ENCODE measurements at regions not wholly inside any gene's neighbourhood (a gene's known extent, or its start where the extent isn't known, plus 50 kb on each side); places are given as distances from the start of the nearest gene placed in this dataset.

DNA sequence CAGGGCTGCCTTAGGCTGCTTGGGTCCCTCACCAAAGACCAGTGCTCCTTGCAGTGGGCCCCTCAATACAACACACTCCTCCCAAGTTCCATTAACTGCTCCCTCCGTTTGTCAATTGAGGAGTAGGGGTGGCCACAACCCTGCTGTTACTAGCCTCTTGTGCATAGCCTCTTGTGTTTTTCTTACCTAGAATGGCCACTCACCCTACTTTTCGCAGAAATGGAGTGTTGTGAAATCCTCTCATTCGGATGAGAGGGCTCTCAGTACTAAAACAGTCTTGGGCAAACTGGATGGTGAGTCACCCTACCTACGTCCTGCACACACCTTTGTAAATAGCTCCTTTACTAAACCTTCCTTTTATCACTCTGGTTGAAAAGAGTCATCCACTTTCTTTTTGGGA is 253.9 kb downstream of the OSR1 start:
- no peak overlapping the region for H4K91ac ChIP-seq (ENCODE audit: insufficient read depth, low read depth, low read length)
- ChIA-PET CTCF (no interaction called here), POLR2A (ENCODE audit: unreplicated experiment) (no interaction called here)
- no peak for TF ChIP-seq POLR2A (IDR thresholded peaks at IDR 0.05; ENCODE audit: low read depth, low read length)
- TF ChIP-seq RFX5 (IDR thresholded peaks at IDR 0.05; ENCODE audit: low read depth, low read length): no peak
- no peak for TF ChIP-seq RAD21 (IDR thresholded peaks at IDR 0.05; ENCODE audit: low read length)
- TF ChIP-seq CHD1 (IDR thresholded peaks at IDR 0.05; ENCODE audit: low read depth, low read length): no peak
- no peak for TF ChIP-seq NFE2L2 (IDR thresholded peaks at IDR 0.05; ENCODE audit: low read depth, low read length)
- TF ChIP-seq ELK1 (IDR thresholded peaks at IDR 0.05; ENCODE audit: borderline replicate concordance, low read depth, low read length): no peak
- no peak for TF ChIP-seq MAFK (IDR thresholded peaks at IDR 0.05; ENCODE audit: low read depth, low read length)
- no peak for TF ChIP-seq USF2 (IDR thresholded peaks at IDR 0.05; ENCODE audit: low read depth, low read length)
- TF ChIP-seq MXI1 (IDR thresholded peaks at IDR 0.05; ENCODE audit: borderline replicate concordance, low read depth, low read length): no peak
- TF ChIP-seq BHLHE40 (IDR thresholded peaks at IDR 0.05; ENCODE audit: low read depth, low read length): no peak
- no peak for TF ChIP-seq CEBPB (IDR thresholded peaks at IDR 0.05; ENCODE audit: low read depth, low read length)
- TF ChIP-seq CTCF (conservative IDR thresholded peaks at IDR 0.05; ENCODE audit: low read depth, low read length): no peak
- no peak overlapping the region for H3K4me3 ChIP-seq (ENCODE audit: insufficient read depth, low read depth, low read length)
- intact Hi-C loops (cut with micrococcal nuclease) (no loop called here), dilution Hi-C loops (cut with HindIII; ENCODE audit: low sequenced_read_pairs, unreplicated experiment) (no loop called here), in situ Hi-C loops (cut with MboI; ENCODE audit: low sequenced_read_pairs) (no loop called here)
- no peak overlapping the region for H3K14ac ChIP-seq (replicated peaks; ENCODE audit: low read depth, low read length)
- no peak overlapping the region for H3K18ac ChIP-seq (ENCODE audit: low read depth, low read length)
- no peak overlapping the region for H2AFZ ChIP-seq (replicated peaks; ENCODE audit: low read length, poor library complexity)
- no peaks in the 10 kb centered on the region for H4K20me1 ChIP-seq (ENCODE audit: insufficient read depth, low read length)
- H2BK20ac ChIP-seq (ENCODE audit: low read depth, low read length): no peak overlapping the region
- no peak overlapping the region for H2AK9ac ChIP-seq (replicated peaks; ENCODE audit: low read depth, low read length, poor library complexity)
- no peak overlapping the region for H2BK5ac ChIP-seq (ENCODE audit: low read depth, low read length, poor library complexity, severe bottlenecking)
- H3K27me3 ChIP-seq (ENCODE audit: control insufficient read depth, insufficient read depth, low read length): no peaks in the 10 kb centered on the region
- H3K9me3 ChIP-seq (ENCODE audit: control insufficient read depth, insufficient read depth, low read length): no peaks in the 10 kb centered on the region
- H3K79me1 ChIP-seq (ENCODE audit: low read depth in 1 of 2, low read length in 2 of 2): no peaks in the 10 kb centered on the region
- no peak overlapping the region for H2BK120ac ChIP-seq (ENCODE audit: low read depth, low read length)
- H3K27ac ChIP-seq (ENCODE audit: insufficient read depth, low read length): no peak overlapping the region
- no peak overlapping the region for H3K4me2 ChIP-seq (ENCODE audit: low read depth, low read length)
- H3K9me1 ChIP-seq (ENCODE audit: insufficient read depth, low read length): no peaks in the 10 kb centered on the region
- ATAC-seq (ENCODE audit: low read depth) (no peak), DNase-seq (no peak)
- H2AK5ac ChIP-seq (ENCODE audit: low read depth, low read length): no peak overlapping the region
- no peak overlapping the region for H2BK15ac ChIP-seq (ENCODE audit: low read depth, low read length)
- H3K4ac ChIP-seq (ENCODE audit: low read depth, low read length): no peak overlapping the region
- no peaks in the 10 kb centered on the region for H3K4me1 ChIP-seq (ENCODE audit: control insufficient read depth, insufficient read depth, low read length)
- H3K23ac ChIP-seq (ENCODE audit: low read depth, low read length): no peak overlapping the region
- no peak overlapping the region for H3K9ac ChIP-seq (ENCODE audit: low read depth, low read length)
- no TSS peak for BruUV-seq (replicated peaks)
- no peak overlapping the region for H3K56ac ChIP-seq (ENCODE audit: extremely low read depth, insufficient read depth, low read length)
- H3K36me3 ChIP-seq (ENCODE audit: control insufficient read depth, insufficient read depth, low read length): no peaks in the 10 kb centered on the region
- no peak overlapping the region for H4K8ac ChIP-seq (ENCODE audit: low read depth in 2 of 2, low read length in 2 of 2)
- no peak overlapping the region for H4K5ac ChIP-seq (ENCODE audit: low read depth, low read length)
- no CpG with 5 or more reads among the region's 4 CpGs for WGBS, 2 experiments (ENCODE audit: extremely low coverage in 2 of 2, insufficient read length in 1 of 2)

All from IMR-90 (cell line).